K562 (cell line): ENCODE measurements at regions not wholly inside any gene's neighbourhood (a gene's known extent, or its start where the extent isn't known, plus 50 kb on each side); places are given as distances from the start of the nearest gene placed in this dataset.

Experiments
- MXI1 ChIP-seq: IDR thresholded peaks from 2 replicates; pipeline ENCODE4 v1.6.1; 2011; ENCODE audit warnings: low read depth, mild to moderate bottlenecking, improper control_type of control experiment, low read length
- NFATC3 ChIP-seq: fragments of 450-650 bp; IDR thresholded peaks from 2 replicates; pipeline ENCODE4 v1.6.1; 2017; ENCODE audit warnings: mild to moderate bottlenecking
- SMC3 ChIP-seq: conservative IDR thresholded peaks from 2 replicates; pipeline ENCODE4 v1.6.1; 2011; ENCODE audit warnings: low read depth, low read length, improper control_type of control experiment; ENCODE audit not compliant: insufficient read depth
- TF ChIP-seq, protein P1 (sequence below): fragments of 250-450 bp; sonication (Bioruptor Pico); IDR thresholded peaks from 2 replicates; pipeline ENCODE4 v1.5.0; 2021; ENCODE audit warnings: mild to moderate bottlenecking, borderline replicate concordance
- TF ChIP-seq, protein P2 (sequence below): fragments of 250-450 bp; sonication (Bioruptor Pico); IDR thresholded peaks from 2 replicates; pipeline ENCODE4 v1.8.0; 2022; ENCODE audit warnings: moderate library complexity, mild to moderate bottlenecking, inconsistent platforms

- TF ChIP-seq SMC3: no peak
- TF ChIP-seq, protein P1, sequence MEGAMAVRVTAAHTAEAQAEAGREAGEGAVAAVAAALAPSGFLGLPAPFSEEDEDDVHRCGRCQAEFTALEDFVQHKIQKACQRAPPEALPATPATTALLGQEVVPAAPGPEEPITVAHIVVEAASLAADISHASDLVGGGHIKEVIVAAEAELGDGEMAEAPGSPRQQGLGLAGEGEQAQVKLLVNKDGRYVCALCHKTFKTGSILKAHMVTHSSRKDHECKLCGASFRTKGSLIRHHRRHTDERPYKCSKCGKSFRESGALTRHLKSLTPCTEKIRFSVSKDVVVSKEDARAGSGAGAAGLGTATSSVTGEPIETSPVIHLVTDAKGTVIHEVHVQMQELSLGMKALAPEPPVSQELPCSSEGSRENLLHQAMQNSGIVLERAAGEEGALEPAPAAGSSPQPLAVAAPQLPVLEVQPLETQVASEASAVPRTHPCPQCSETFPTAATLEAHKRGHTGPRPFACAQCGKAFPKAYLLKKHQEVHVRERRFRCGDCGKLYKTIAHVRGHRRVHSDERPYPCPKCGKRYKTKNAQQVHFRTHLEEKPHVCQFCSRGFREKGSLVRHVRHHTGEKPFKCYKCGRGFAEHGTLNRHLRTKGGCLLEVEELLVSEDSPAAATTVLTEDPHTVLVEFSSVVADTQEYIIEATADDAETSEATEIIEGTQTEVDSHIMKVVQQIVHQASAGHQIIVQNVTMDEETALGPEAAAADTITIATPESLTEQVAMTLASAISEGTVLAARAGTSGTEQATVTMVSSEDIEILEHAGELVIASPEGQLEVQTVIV: no peak
- TF ChIP-seq MXI1: no peak
- TF ChIP-seq, protein P2, sequence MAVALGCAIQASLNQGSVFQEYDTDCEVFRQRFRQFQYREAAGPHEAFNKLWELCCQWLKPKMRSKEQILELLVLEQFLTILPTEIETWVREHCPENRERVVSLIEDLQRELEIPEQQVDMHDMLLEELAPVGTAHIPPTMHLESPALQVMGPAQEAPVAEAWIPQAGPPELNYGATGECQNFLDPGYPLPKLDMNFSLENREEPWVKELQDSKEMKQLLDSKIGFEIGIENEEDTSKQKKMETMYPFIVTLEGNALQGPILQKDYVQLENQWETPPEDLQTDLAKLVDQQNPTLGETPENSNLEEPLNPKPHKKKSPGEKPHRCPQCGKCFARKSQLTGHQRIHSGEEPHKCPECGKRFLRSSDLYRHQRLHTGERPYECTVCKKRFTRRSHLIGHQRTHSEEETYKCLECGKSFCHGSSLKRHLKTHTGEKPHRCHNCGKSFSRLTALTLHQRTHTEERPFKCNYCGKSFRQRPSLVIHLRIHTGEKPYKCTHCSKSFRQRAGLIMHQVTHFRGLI (CRISPR knock-in tag): no peak
- TF ChIP-seq NFATC3: no peak
Observed at GRCh38 chr5:168167338-168167737, 124.1 kb upstream of the WWC1 start.
